CD8-positive, alpha-beta memory T cell (primary cell): ENCODE measurements at regions not wholly inside any gene's neighbourhood (a gene's known extent, or its start where the extent isn't known, plus 50 kb on each side); places are given as distances from the start of the nearest gene placed in this dataset.

Experiments
- CTCF ChIA-PET: fragments of 350-600 bp; sonication (Branson Sonifier 250); formaldehyde crosslinking; loops from one replicate; lab custom pipeline; 2021; ENCODE audit warnings: antibody characterized with exemption; lab: Charles Lee
- POLR2A ChIA-PET: fragments of 350-600 bp; sonication (Branson Sonifier 250); formaldehyde crosslinking; loops from one replicate; lab custom pipeline; 2021; ENCODE audit warnings: antibody characterized with exemption; lab: Charles Lee
- DNase-seq, 5 donors: peaks; one replicate each; pipeline versions ENCODE4 v3.0.0 to v3.0.0-alpha.2; 2020 to 2022; ENCODE audit warnings: mixed read lengths in 1 of 5
- H3K27ac ChIP-seq: one replicate; pipeline ENCODE4 v1.7.0; 2013; ENCODE audit warnings: low read depth, mild to moderate bottlenecking, low read length, moderate library complexity
- H3K27me3 ChIP-seq: 2 replicates; pipeline ENCODE4 v1.7.0; 2013; ENCODE audit warnings: low read length, mild to moderate bottlenecking; ENCODE audit not compliant: insufficient read depth, poor library complexity, severe bottlenecking
- H3K36me3 ChIP-seq: 2 replicates; pipeline ENCODE4 v1.7.0; 2013; ENCODE audit warnings: mild to moderate bottlenecking, low read length, moderate library complexity; ENCODE audit not compliant: insufficient read depth
- H3K4me1 ChIP-seq: 2 replicates; pipeline ENCODE4 v1.7.0; 2013; ENCODE audit warnings: mild to moderate bottlenecking, low read length, moderate library complexity; ENCODE audit not compliant: insufficient read depth
- H3K4me3 ChIP-seq: 2 replicates; pipeline ENCODE4 v1.7.0; 2013; ENCODE audit warnings: mild to moderate bottlenecking, low read length
- H3K9me3 ChIP-seq: 2 replicates; pipeline ENCODE4 v1.7.0; 2013; ENCODE audit warnings: mild to moderate bottlenecking, low read length
- H3K27ac Mint-ChIP-seq, 8 donors: one replicate each; pipeline ENCODE4 v1.8.0; 2020 to 2021; ENCODE audit warnings: mixed read lengths in 8 of 8, mild to moderate bottlenecking in 6 of 8, inconsistent platforms in 3 of 8, moderate library complexity in 3 of 8
- H3K27me3 Mint-ChIP-seq, 2 donors: one replicate each; pipeline ENCODE4 v1.8.0; 2020 to 2021; ENCODE audit warnings: mixed read lengths in 2 of 2, mild to moderate bottlenecking in 1 of 2, moderate library complexity in 1 of 2
- H3K36me3 Mint-ChIP-seq, 3 donors: one replicate each; pipeline ENCODE4 v1.8.0; 2020 to 2021; ENCODE audit warnings: mixed read lengths in 3 of 3, inconsistent platforms in 1 of 3, mild to moderate bottlenecking in 1 of 3
- H3K4me1 Mint-ChIP-seq, 3 donors: one replicate each; pipeline ENCODE4 v1.8.0; 2020 to 2021; ENCODE audit warnings: mixed read lengths in 3 of 3, inconsistent platforms in 1 of 3, mild to moderate bottlenecking in 1 of 3
- H3K4me3 Mint-ChIP-seq, 7 donors: one replicate each; pipeline ENCODE4 v1.8.0; 2020 to 2021; ENCODE audit warnings: mixed read lengths in 7 of 7, mild to moderate bottlenecking in 6 of 7, moderate library complexity in 4 of 7, inconsistent platforms in 2 of 7
- H3K9me3 Mint-ChIP-seq, 5 donors: one replicate each; pipeline ENCODE4 v1.8.0; 2020 to 2022; ENCODE audit warnings: mixed read lengths in 5 of 5, mild to moderate bottlenecking in 3 of 5, moderate library complexity in 2 of 5, inconsistent platforms in 1 of 5

DNA sequence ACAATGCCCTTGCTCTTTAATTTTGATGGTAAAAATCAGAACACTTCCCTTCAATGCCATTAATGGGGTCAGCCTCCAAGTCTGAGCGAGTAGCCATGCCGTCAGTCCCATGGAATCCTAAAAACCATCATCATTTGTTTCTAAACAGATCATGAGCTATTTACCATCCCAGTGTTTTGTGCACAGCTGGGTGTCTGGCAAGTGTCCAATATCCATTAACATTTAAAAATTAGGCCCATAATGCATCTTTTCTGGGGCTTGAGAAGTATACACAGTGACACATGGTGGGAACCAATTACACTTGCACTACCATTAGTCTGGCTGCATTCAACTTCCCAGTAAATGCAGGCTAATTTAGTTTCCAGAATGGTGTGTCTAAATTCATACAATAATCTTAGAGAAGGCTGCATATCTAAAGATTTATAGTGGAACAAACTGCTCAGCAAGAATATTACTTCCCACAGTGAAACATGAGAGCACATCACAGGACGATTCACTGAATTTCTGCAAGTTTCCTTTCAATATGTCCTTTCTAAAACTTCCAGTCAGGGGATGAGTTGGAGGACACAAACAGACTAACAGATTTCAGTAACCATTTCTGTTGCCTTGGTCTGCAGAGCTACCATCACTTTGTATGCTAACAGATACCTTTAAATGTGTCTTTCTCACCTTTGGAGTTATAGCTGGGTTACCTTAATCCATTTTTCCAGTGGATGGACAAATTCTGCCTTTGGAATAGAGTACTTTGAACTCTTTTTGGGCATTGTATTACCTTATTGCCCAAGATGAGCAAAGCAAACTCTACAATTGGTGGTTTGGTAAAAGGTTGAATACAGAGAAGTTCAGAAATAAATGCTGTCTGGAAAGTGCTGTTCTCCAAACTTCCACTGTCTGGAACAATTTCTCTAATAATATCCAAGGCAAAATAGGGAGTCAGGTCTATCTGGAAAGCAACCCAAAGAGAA lies 258.0 kb downstream of the PTBP2 start:
- no peaks in the 10 kb centered on the region for H3K4me1 ChIP-seq
- peaks cover 4 to 21% of the 10 kb centered on the region in 2 donors for H3K27me3 Mint-ChIP-seq
- H3K36me3 Mint-ChIP-seq: no peaks in the 10 kb centered on the region
- no peaks in the 10 kb centered on the region for H3K9me3 ChIP-seq
- H3K36me3 ChIP-seq: no peaks in the 10 kb centered on the region
- H3K27ac ChIP-seq: no peak overlapping the region
- no peaks in the 10 kb centered on the region for H3K9me3 Mint-ChIP-seq
- H3K4me3 ChIP-seq: no peak overlapping the region
- no peak for DNase-seq
- H3K27ac Mint-ChIP-seq: no peak overlapping the region
- ChIA-PET CTCF (interaction anchor here (1.3 kb wide), 1 partner anchor 16 kb away, joined by 3 read pairs; no protein-coding TSS in a partner anchor), POLR2A (no interaction called here)
- no peaks in the 10 kb centered on the region for H3K27me3 ChIP-seq
- H3K4me1 Mint-ChIP-seq: no peaks in the 10 kb centered on the region
- H3K4me3 Mint-ChIP-seq: no peak overlapping the region

DNA sequence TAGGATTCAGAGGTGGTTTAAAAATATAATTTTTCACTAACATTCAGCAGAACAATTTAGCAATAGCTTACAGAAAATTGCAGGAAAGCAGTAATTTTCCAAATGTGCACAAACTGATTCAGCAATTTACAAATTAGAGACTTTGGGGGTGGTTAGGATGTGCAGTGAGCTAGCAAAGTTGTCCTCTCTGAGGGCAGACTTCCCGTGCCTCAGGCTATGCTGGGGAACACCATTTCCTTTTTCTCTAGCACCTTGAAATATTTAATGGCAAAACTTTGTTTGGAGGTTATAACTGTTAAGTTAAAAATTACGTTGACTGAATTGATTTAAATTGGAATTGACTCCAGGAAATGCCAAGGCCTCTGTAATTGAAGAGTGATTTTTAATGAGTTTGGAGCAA lies 258.9 kb downstream of the PTBP2 start:
- Histone ChIP-seq H3K27me3 (no peaks in the 10 kb centered on the region), H3K4me1 (no peaks in the 10 kb centered on the region), H3K4me3 (no peak overlapping the region), H3K36me3 (no peaks in the 10 kb centered on the region), H3K9me3 (no peaks in the 10 kb centered on the region), H3K27ac (no peak overlapping the region)
- H3K27me3 Mint-ChIP-seq: peaks cover 2 to 23% of the 10 kb centered on the region in 2 donors
- H3K36me3 Mint-ChIP-seq: no peaks in the 10 kb centered on the region
- H3K9me3 Mint-ChIP-seq: peaks cover 0 to under 1% (median 0%) of the 10 kb centered on the region in 5 donors
- H3K27ac Mint-ChIP-seq: no peak overlapping the region
- ChIA-PET POLR2A (no interaction called here), CTCF (no interaction called here)
- no peak overlapping the region for H3K4me3 Mint-ChIP-seq
- no peak for DNase-seq
- no peaks in the 10 kb centered on the region for H3K4me1 Mint-ChIP-seq

DNA sequence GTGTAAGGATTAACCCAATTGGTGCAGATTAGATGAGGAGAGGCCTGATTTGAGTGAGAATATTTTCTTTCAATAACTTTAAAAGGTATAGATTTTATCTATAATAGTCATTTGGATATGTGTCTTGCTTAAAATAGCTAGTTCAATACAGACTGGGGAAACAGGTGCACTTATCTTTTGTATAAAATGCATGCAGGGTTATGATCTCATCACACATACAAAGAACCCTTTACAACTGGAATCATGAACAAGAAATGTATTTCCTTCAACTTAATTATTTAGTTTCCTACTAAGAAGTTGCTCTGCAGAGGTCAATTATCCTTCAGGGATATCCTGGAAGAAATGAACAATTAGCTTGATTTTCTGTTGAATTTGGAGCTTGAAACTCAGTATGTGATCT lies 259.6 kb downstream of the PTBP2 start:
- CTCF ChIA-PET: no interaction called here
- POLR2A ChIA-PET: no interaction called here
- Mint-ChIP-seq H3K36me3 (no peaks in the 10 kb centered on the region), H3K4me3 (no peak overlapping the region), H3K4me1 (no peaks in the 10 kb centered on the region), H3K27me3 (peaks cover 3 to 17% of the 10 kb centered on the region in 2 donors), H3K27ac (no peak overlapping the region), H3K9me3 (peaks cover 0 to 4% (median 0%) of the 10 kb centered on the region in 5 donors)
- no peaks in the 10 kb centered on the region for H3K36me3 ChIP-seq
- H3K4me3 ChIP-seq: no peak overlapping the region
- H3K27me3 ChIP-seq: no peaks in the 10 kb centered on the region
- DNase-seq: no peak
- no peak overlapping the region for H3K27ac ChIP-seq
- no peaks in the 10 kb centered on the region for H3K4me1 ChIP-seq
- H3K9me3 ChIP-seq: no peaks in the 10 kb centered on the region

DNA sequence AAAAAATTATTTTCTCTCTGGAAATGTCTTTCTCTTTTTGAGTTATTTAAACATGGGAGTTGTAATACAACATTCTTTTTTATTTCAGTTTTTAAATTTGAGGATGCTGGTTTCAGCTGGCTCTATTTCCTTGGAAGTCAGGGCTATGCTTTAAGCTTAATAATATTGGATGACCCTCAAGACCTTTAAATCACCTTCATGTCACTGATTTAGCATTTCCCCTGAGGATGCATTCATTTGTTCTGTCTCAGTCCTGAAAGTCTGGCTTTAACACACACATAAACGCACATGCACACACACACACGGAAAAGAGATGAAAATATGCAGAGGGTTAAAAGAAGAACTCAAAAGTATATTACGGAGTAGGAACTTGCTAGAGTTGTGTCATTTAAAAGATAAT lies 260.5 kb downstream of the PTBP2 start:
- H3K27ac ChIP-seq: no peak overlapping the region
- H3K4me3 ChIP-seq: no peak overlapping the region
- Mint-ChIP-seq H3K27ac (no peak overlapping the region), H3K36me3 (no peaks in the 10 kb centered on the region), H3K27me3 (peaks cover 5 to 14% of the 10 kb centered on the region in 2 donors), H3K9me3 (peaks cover 0 to 4% (median 0%) of the 10 kb centered on the region in 5 donors), H3K4me1 (no peaks in the 10 kb centered on the region), H3K4me3 (no peak overlapping the region)
- ChIA-PET POLR2A (no interaction called here), CTCF (no interaction called here)
- H3K4me1 ChIP-seq: no peaks in the 10 kb centered on the region
- DNase-seq: no peak
- no peaks in the 10 kb centered on the region for H3K9me3 ChIP-seq
- no peaks in the 10 kb centered on the region for H3K36me3 ChIP-seq
- H3K27me3 ChIP-seq: no peaks in the 10 kb centered on the region

DNA sequence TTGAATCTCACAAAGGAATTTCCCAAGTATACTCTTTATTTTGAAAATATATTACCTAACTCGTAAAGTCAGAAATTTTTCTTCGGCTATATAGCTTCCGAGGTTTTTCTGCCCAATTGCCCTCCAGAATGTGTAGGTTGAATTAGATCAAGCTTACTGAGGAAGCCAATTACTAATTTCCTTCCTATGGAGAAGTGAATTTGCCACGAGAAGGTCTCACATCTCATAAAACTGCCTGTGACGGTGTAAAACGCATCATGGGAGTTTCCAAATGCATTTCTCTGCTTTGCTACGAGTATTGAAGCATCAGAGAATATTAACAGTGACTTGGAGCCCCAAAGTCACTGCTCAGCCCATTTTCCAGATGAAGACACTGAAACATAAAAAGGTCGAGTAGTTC lies 262.3 kb downstream of the PTBP2 start:
- H3K27me3 Mint-ChIP-seq: peaks cover 12 to 15% of the 10 kb centered on the region in 2 donors

DNA sequence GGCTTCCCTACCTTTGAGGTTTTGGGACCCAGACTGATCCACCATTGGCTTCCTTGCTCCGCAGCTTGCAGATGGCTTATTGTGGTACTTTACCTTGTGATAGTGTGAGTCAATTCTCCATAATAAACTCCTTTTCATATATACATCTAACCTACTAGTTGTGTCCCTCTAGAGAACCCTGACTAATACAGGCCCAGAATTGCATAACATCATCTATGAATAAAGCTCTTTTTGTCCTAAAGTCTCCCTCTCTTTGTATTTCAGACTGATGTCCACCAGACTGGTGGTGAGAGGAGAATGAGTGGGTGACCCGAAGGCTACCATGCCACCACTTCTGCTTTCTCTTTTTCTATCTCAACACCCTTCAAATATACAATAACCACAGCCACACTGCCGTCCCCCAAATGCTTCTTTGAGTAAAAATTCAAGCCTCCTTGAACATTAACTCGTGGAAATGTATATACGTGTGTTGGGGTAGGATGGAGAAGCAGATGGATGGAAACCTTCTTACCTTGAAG lies 265.7 kb downstream of the PTBP2 start:
- no peaks in the 10 kb centered on the region for H3K36me3 ChIP-seq
- no peak overlapping the region for H3K27ac Mint-ChIP-seq
- no peaks in the 10 kb centered on the region for H3K4me1 Mint-ChIP-seq
- H3K36me3 Mint-ChIP-seq: no peaks in the 10 kb centered on the region
- CTCF ChIA-PET: no interaction called here
- H3K9me3 ChIP-seq: no peaks in the 10 kb centered on the region
- H3K4me3 ChIP-seq: no peak overlapping the region
- POLR2A ChIA-PET: no interaction called here
- no peak overlapping the region for H3K4me3 Mint-ChIP-seq
- peaks cover 12 to 25% of the 10 kb centered on the region in 2 donors for H3K27me3 Mint-ChIP-seq
- H3K9me3 Mint-ChIP-seq: peaks cover 0 to 4% (median 2%) of the 10 kb centered on the region in 5 donors
- no peak for DNase-seq
- no peaks in the 10 kb centered on the region for H3K27me3 ChIP-seq
- no peaks in the 10 kb centered on the region for H3K4me1 ChIP-seq
- H3K27ac ChIP-seq: no peak overlapping the region

More for the DNA sequence above, 262.3 kb downstream of the PTBP2 start:
- H3K36me3 Mint-ChIP-seq: no peaks in the 10 kb centered on the region
- no peak overlapping the region for H3K4me3 Mint-ChIP-seq
- H3K9me3 ChIP-seq: no peaks in the 10 kb centered on the region
- ChIA-PET CTCF (no interaction called here), POLR2A (no interaction called here)
- DNase-seq: no peak
- no peaks in the 10 kb centered on the region for H3K4me1 Mint-ChIP-seq
- H3K27ac ChIP-seq: no peak overlapping the region
- no peak overlapping the region for H3K27ac Mint-ChIP-seq
- H3K27me3 ChIP-seq: no peaks in the 10 kb centered on the region
- no peak overlapping the region for H3K4me3 ChIP-seq
- no peaks in the 10 kb centered on the region for H3K4me1 ChIP-seq
- H3K9me3 Mint-ChIP-seq: peaks cover 0 to 4% (median 2%) of the 10 kb centered on the region in 5 donors
- no peaks in the 10 kb centered on the region for H3K36me3 ChIP-seq

DNA sequence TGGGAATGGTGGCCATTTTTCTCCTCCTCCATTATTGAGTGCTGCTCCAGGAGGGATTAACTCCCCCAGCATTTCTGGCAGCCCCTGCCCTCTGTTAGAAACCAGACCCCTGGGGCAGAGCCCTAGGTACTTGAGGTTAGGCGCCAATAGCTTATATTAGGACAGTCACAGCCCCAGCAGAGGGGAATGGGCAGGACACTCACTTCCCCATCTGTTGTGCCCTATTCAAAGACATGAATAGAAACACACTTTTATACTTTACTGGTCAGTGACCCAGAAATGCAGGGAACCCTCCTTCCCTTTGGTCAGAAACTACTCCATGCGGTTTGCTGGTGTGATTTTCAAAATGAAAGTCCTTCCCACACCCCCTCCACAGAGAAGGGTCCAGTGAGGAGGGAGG lies 267.7 kb downstream of the PTBP2 start:
- ChIA-PET POLR2A (no interaction called here), CTCF (no interaction called here)
- H3K27me3 Mint-ChIP-seq: peaks cover 17 to 30% of the 10 kb centered on the region in 2 donors
- Histone ChIP-seq H3K4me1 (no peaks in the 10 kb centered on the region), H3K27me3 (no peaks in the 10 kb centered on the region), H3K4me3 (no peak overlapping the region), H3K9me3 (no peaks in the 10 kb centered on the region), H3K36me3 (no peaks in the 10 kb centered on the region), H3K27ac (no peak overlapping the region)
- H3K4me1 Mint-ChIP-seq: no peaks in the 10 kb centered on the region
- H3K27ac Mint-ChIP-seq: no peak overlapping the region
- peaks cover 0 to 4% (median 2%) of the 10 kb centered on the region in 5 donors for H3K9me3 Mint-ChIP-seq
- DNase-seq: no peak
- H3K4me3 Mint-ChIP-seq: no peak overlapping the region
- no peaks in the 10 kb centered on the region for H3K36me3 Mint-ChIP-seq

DNA sequence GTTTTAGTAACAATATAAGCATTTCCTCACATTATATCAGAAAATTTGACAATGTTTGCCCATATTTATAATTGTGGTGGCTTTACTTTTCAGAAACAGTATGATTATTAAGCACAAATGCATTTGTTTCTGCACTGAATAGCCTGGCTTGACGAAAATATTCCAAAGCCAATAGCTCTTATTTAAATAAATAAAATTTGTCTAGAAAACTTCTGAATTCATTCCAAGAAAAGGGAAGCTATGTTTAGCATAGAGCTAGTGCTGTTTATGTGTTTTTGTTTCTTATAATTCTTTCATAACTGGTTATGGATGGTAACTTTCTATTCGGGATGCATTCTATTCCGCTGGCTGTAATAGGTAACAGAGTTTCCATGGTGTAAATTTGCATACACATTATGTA lies 268.6 kb downstream of the PTBP2 start:
- H3K27me3 ChIP-seq: no peaks in the 10 kb centered on the region
- POLR2A ChIA-PET: no interaction called here

More for the DNA sequence above, 268.6 kb downstream of the PTBP2 start:
- no peaks in the 10 kb centered on the region for H3K4me1 Mint-ChIP-seq
- DNase-seq: no peak
- peaks cover 0 to 4% (median 2%) of the 10 kb centered on the region in 5 donors for H3K9me3 Mint-ChIP-seq
- H3K4me3 Mint-ChIP-seq: no peak overlapping the region
- peaks cover 14 to 26% of the 10 kb centered on the region in 2 donors for H3K27me3 Mint-ChIP-seq
- no peaks in the 10 kb centered on the region for H3K36me3 Mint-ChIP-seq
- CTCF ChIA-PET: interaction anchor here (0.9 kb wide), 1 partner anchor 14 kb away, joined by 3 read pairs; no protein-coding TSS in a partner anchor
- H3K9me3 ChIP-seq: no peaks in the 10 kb centered on the region
- no peaks in the 10 kb centered on the region for H3K4me1 ChIP-seq
- no peak overlapping the region for H3K27ac ChIP-seq
- no peak overlapping the region for H3K4me3 ChIP-seq
- H3K27ac Mint-ChIP-seq: no peak overlapping the region
- H3K36me3 ChIP-seq: no peaks in the 10 kb centered on the region
